GM06990 (cell line): ENCODE measurements at regions not wholly inside any gene's neighbourhood (a gene's known extent, or its start where the extent isn't known, plus 50 kb on each side); places are given as distances from the start of the nearest gene placed in this dataset.

Experiments used
- DNase-seq: peaks from one replicate; pipeline ENCODE4 v3.0.0-alpha.2; 2011; ENCODE audit not compliant: insufficient read length; ENCODE audit errors: extremely low read depth
- H3K27me3 ChIP-seq: replicated peaks from 2 replicates; pipeline ENCODE4 v1.6.0; 2011; ENCODE audit warnings: low read length; ENCODE audit not compliant: control insufficient read depth, insufficient read depth
- H3K36me3 ChIP-seq: 2 replicates; pipeline ENCODE4 v1.5.1; 2011; ENCODE audit warnings: low read length; ENCODE audit not compliant: control insufficient read depth, insufficient read depth
- H3K4me3 ChIP-seq: replicated peaks from 2 replicates; pipeline ENCODE4 v1.5.1; 2011; ENCODE audit warnings: low read depth, mild to moderate bottlenecking, control low read depth, low read length
- CTCF ChIP-seq: IDR thresholded peaks from 2 replicates; pipeline ENCODE4 v1.5.1; 2011; ENCODE audit warnings: low read length, control low read depth, mild to moderate bottlenecking, inconsistent platforms; ENCODE audit not compliant: insufficient read depth, poor library complexity, severe bottlenecking

DNA sequence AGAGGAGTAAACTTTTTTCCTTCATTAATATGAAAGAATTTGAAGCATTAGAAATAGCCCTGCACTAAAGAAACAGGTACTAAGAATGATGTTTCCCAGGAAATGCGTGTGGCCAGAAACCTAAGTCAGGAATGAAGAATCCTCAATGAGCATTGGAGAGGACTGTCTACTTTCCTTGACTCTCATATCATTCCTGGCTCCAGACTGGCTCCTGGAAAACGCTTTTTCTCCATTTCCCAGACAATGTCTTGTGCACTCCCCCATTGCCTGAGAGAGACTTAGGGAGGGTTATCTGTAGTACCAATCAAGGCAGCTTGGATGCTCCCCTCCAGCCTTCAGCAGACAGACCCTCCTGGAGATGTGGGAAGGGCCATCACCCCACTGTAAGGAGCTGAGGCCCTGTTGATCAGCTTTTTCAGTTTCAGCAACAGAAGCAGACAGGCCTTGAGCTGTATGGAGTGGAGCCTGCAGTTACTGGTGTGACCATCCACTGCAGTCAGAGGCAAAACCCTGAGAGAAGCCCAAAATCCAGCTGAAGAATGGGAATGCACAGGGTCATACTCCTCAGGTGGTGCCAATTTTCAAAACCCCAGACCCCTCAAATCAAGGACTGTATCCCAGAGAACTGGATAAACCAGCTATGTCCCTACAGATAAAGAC is 127.3 kb upstream of the NT5E start:
- Histone ChIP-seq H3K36me3 (no peaks in the 10 kb centered on the region), H3K27me3 (no peaks in the 10 kb centered on the region), H3K4me3 (no peak overlapping the region)
- no peak for DNase-seq
- no peak for TF ChIP-seq CTCF

- H3K36me3 ChIP-seq, result no peaks in the 10 kb centered on the region
- H3K4me3 ChIP-seq, result no peak overlapping the region
- no peak for TF ChIP-seq CTCF
- H3K27me3 ChIP-seq, result no peaks in the 10 kb centered on the region
- DNase-seq, result no peak
These were observed 128.0 kb upstream of the NT5E start for GRCh38 chr6:85321906-85322305.

DNA sequence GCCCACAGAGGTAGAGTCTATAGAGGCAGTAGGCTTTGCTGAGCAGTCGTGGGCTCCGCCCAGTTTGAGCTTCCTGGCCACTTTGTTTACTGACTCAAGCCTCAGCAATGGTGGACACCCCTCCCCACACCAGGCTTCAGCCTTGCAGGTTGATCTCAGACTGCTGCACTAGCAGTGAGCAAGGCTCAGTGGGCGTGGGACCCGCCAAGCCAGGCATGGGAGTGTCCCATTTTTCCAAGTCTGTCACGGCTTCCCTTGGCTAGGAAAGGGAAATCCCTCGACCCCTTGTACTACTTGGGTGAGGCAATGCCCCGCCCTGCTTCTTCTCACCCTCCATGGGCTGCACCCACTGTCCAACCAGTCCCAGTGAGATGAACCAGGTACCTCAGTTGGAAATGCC is 135.3 kb upstream of the NT5E start:
- no peaks in the 10 kb centered on the region for H3K36me3 ChIP-seq
- no peak for TF ChIP-seq CTCF
- no peaks in the 10 kb centered on the region for H3K27me3 ChIP-seq
- H3K4me3 ChIP-seq, result no peak overlapping the region
- DNase-seq, result no peak

GRCh38 chr6:85300581-85300980 is 149.3 kb upstream of the NT5E start:
- no peaks in the 10 kb centered on the region for H3K27me3 ChIP-seq
- no peak for TF ChIP-seq CTCF

DNA sequence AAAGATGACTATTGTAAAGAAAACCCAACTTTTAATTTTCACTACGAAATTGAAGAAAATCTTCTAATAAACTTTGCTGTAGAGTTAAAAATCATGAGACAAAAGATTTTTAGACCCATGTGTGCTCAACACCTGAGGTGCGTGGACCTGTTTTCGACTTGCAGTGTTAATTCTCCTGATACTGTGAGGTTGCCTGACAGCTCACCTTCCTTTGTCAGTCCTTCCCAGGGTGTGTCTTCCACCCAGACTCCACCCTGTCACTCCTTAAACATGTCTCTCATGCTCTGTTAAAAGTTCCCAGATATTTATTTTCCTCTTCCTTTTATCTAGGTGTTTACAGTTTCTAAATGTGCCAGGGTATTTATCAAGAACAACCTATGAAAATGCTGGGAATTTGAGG is 151.3 kb upstream of the NT5E start:
- no peak overlapping the region for H3K4me3 ChIP-seq
- no peaks in the 10 kb centered on the region for H3K27me3 ChIP-seq
- TF ChIP-seq CTCF, result no peak
- no peak for DNase-seq
- no peaks in the 10 kb centered on the region for H3K36me3 ChIP-seq

More at GRCh38 chr6:85300581-85300980, 149.3 kb upstream of the NT5E start:
- no peak for DNase-seq
- Histone ChIP-seq H3K36me3 (no peaks in the 10 kb centered on the region), H3K4me3 (no peak overlapping the region)

DNA sequence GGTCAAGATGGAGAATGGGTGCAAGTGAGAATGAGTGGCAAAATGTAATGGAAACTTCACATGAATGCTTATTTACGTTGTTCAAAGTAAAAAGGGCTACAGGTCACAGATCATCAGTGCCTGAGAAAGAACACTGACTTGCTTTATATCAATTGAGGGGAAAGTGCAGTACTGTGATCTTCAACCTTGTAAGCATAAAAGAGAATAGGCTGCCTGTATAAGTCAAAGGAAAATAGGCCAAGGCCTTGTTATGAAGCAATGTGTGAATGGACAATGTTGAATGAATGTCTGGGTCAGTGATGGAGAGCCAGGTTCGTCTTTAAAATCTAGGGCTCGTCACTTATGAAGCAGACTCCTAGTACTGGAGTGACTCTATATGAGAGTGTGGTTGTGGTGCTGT is 158.6 kb upstream of the NT5E start:
- Histone ChIP-seq H3K4me3 (no peak overlapping the region), H3K27me3 (no peaks in the 10 kb centered on the region), H3K36me3 (no peaks in the 10 kb centered on the region)
- no peak for TF ChIP-seq CTCF
- no peak for DNase-seq
